ENCODE measurements at regions not wholly inside any gene's neighbourhood (a gene's known extent, or its start where the extent isn't known, plus 50 kb on each side); places are given as distances from the start of the nearest gene placed in this dataset.
"Not testable (repeated sequence)": the region's sequence is repeated elsewhere in the genome, so short reads cannot be mapped to it uniquely, and the experiment has no call there.

DNA sequence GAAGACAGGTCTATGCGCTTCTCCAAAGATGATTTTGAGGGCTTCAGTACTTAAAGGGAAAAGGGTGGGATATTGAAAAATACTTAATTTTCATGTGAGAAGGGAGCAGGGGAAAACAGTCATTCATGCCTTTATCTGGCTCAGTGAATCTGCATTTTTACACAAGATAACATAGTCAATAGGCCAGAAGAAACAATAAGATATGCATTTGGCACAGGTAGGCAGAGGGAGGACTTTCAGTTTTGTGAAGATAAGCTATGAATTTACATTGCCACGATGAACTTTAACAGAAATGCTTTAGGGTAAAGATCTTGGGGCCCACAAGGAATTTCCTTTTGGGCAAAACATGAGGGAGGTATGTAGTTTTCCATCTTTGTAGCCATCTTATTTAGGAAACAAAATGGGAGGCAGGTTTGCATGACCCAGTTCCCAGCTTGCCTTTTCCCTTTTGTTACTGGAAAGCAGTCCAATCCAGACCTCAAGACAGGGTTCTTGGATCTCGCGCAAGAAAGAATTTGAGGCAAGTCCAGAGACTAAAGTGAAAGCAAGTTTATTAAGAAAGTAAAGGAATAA lies 504.2 kb downstream of the IGSF11 start:
- peaks cover 5% of the 10 kb centered on the region; the same call in 2 of the 3 replicates for H3K36me3 Mint-ChIP-seq (ENCODE audit: low read depth)
- no peak overlapping the region for H3K4me3 Mint-ChIP-seq
- TF ChIP-seq ZNF331 (CRISPR knock-in tag; IDR thresholded peaks at IDR 0.05; ENCODE audit: low read depth) (no peak), EZH2 (IDR thresholded peaks at IDR 0.05; ENCODE audit: low read depth, unreplicated experiment) (no peak), CREB1 (CRISPR knock-in tag; IDR thresholded peaks at IDR 0.05; ENCODE audit: low read depth) (no peak), STAT1 (IDR thresholded peaks at IDR 0.05; ENCODE audit: unreplicated experiment) (no peak)
- TF ChIP-seq, protein P1, sequence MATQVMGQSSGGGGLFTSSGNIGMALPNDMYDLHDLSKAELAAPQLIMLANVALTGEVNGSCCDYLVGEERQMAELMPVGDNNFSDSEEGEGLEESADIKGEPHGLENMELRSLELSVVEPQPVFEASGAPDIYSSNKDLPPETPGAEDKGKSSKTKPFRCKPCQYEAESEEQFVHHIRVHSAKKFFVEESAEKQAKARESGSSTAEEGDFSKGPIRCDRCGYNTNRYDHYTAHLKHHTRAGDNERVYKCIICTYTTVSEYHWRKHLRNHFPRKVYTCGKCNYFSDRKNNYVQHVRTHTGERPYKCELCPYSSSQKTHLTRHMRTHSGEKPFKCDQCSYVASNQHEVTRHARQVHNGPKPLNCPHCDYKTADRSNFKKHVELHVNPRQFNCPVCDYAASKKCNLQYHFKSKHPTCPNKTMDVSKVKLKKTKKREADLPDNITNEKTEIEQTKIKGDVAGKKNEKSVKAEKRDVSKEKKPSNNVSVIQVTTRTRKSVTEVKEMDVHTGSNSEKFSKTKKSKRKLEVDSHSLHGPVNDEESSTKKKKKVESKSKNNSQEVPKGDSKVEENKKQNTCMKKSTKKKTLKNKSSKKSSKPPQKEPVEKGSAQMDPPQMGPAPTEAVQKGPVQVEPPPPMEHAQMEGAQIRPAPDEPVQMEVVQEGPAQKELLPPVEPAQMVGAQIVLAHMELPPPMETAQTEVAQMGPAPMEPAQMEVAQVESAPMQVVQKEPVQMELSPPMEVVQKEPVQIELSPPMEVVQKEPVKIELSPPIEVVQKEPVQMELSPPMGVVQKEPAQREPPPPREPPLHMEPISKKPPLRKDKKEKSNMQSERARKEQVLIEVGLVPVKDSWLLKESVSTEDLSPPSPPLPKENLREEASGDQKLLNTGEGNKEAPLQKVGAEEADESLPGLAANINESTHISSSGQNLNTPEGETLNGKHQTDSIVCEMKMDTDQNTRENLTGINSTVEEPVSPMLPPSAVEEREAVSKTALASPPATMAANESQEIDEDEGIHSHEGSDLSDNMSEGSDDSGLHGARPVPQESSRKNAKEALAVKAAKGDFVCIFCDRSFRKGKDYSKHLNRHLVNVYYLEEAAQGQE (IDR thresholded peaks at IDR 0.05; ENCODE audit: unreplicated experiment) = no peak
- TF ChIP-seq, protein P2, sequence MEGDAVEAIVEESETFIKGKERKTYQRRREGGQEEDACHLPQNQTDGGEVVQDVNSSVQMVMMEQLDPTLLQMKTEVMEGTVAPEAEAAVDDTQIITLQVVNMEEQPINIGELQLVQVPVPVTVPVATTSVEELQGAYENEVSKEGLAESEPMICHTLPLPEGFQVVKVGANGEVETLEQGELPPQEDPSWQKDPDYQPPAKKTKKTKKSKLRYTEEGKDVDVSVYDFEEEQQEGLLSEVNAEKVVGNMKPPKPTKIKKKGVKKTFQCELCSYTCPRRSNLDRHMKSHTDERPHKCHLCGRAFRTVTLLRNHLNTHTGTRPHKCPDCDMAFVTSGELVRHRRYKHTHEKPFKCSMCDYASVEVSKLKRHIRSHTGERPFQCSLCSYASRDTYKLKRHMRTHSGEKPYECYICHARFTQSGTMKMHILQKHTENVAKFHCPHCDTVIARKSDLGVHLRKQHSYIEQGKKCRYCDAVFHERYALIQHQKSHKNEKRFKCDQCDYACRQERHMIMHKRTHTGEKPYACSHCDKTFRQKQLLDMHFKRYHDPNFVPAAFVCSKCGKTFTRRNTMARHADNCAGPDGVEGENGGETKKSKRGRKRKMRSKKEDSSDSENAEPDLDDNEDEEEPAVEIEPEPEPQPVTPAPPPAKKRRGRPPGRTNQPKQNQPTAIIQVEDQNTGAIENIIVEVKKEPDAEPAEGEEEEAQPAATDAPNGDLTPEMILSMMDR (conservative IDR thresholded peaks at IDR 0.05; ENCODE audit: low read depth in 2 of 2) = no peak
- H2AFZ ChIP-seq = no peak overlapping the region
- H3K4me1 Mint-ChIP-seq = peaks cover 2% of the 10 kb centered on the region; the same call in 2 of the 3 replicates
- H3K4me2 ChIP-seq = no peak overlapping the region
- no peaks in the 10 kb centered on the region for H4K20me1 ChIP-seq (replicated peaks; ENCODE audit: insufficient read depth)
- H3K4me1 ChIP-seq (ENCODE audit: insufficient read depth) = no peaks in the 10 kb centered on the region
- no peaks in the 10 kb centered on the region for H3K27me3 ChIP-seq (ENCODE audit: insufficient read depth)
- H3K4me3 ChIP-seq = no peak overlapping the region
- peaks cover 11% of the 10 kb centered on the region; the same call in 1 of the 2 replicates for H3K9me2 ChIP-seq (ENCODE audit: insufficient read depth)
- H3K27ac ChIP-seq (ENCODE audit: low read depth) = no peak overlapping the region
- no peak for ATAC-seq
- peaks cover 7% of the 10 kb centered on the region for H3K9me3 Mint-ChIP-seq
- DNase-seq (ENCODE audit: low spot score) = no peak
- no peaks in the 10 kb centered on the region for H3K79me2 ChIP-seq (replicated peaks; ENCODE audit: insufficient read depth)
- no peaks in the 10 kb centered on the region for H3K27me3 Mint-ChIP-seq (ENCODE audit: insufficient read depth, low read depth, poor library complexity)
- no peaks in the 10 kb centered on the region; the same call in 1 of the 2 replicates for H3K36me3 ChIP-seq (ENCODE audit: insufficient read depth)
- no peak overlapping the region for H3K27ac Mint-ChIP-seq
- no peaks in the 10 kb centered on the region for H3F3A ChIP-seq (replicated peaks; ENCODE audit: low read depth)

DNA sequence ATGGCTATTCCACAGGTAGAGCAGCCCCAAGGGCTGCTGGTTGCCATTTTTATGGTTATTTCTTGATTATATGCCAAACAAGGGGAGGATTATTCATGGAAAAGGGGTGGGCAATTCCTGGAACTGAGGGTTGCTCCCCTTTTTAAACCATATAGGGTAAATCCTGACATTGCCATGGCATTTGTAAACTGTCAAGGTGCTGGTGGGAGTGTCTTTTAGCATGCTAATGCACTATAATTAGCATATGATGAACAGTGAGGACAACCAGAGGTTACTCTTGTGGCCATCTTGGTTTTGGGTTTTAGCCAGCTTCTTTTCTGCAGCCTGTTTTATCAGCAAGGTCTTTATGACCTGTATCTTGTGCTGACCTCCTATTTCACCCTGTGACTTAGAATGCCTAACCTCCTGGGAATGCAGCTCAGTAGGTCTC lies 503.7 kb downstream of the IGSF11 start:
- DNase-seq (ENCODE audit: low spot score); H3K9me3 Mint-ChIP-seq; H3K27ac Mint-ChIP-seq; H3K36me3 Mint-ChIP-seq (ENCODE audit: low read depth); ATAC-seq; H3K27ac ChIP-seq (ENCODE audit: low read depth); H3K36me3 ChIP-seq (ENCODE audit: insufficient read depth); H3K79me2 ChIP-seq (replicated peaks; ENCODE audit: insufficient read depth); H4K20me1 ChIP-seq (replicated peaks; ENCODE audit: insufficient read depth); H3K27me3 Mint-ChIP-seq (ENCODE audit: insufficient read depth, low read depth, poor library complexity); H3F3A ChIP-seq (replicated peaks; ENCODE audit: low read depth); H3K4me3 ChIP-seq; H2AFZ ChIP-seq; H3K4me1 Mint-ChIP-seq; H3K4me1 ChIP-seq (ENCODE audit: insufficient read depth); H3K27me3 ChIP-seq (ENCODE audit: insufficient read depth); H3K4me2 ChIP-seq; H3K4me3 Mint-ChIP-seq: not testable (repeated sequence)
- peaks cover 11% of the 10 kb centered on the region; the same call in 1 of the 2 replicates for H3K9me2 ChIP-seq (ENCODE audit: insufficient read depth)

Data from GM23338 (cell line).